HG03159 (cell line): ENCODE measurements at regions not wholly inside any gene's neighbourhood (a gene's known extent, or its start where the extent isn't known, plus 50 kb on each side); places are given as distances from the start of the nearest gene placed in this dataset.

ENCODE experiments used
- ATAC-seq: cut with Tn5 transposase; IDR thresholded peaks from one replicate; pipeline ENCODE4 v1.9.1; 2021; ENCODE audit warnings: mild to moderate bottlenecking, moderate library complexity; ENCODE audit not compliant: unreplicated experiment

DNA sequence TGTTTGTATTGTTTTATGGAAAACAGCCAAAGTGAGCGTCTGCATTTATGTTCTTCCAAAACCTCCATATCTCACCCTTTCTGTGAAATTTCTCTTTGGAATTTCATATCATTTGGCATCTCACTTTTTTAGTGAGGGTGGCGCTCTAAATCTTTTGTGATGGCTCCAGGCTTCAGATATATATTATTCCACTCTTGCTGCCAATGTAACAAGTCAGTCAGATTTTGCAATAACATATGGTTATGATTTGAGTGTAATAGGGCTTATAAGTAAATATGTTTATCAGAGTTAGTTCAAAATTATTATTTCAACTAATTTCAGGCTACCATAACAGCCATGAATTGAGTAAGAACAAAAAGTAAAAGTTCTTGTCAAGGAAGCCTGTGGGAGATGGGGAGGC lies 314.7 kb downstream of the PDGFC start:
- ATAC-seq: no peak

- ATAC-seq: no peak
These were observed 317.2 kb downstream of the PDGFC start for GRCh38 chr4:156654410-156654809.

DNA sequence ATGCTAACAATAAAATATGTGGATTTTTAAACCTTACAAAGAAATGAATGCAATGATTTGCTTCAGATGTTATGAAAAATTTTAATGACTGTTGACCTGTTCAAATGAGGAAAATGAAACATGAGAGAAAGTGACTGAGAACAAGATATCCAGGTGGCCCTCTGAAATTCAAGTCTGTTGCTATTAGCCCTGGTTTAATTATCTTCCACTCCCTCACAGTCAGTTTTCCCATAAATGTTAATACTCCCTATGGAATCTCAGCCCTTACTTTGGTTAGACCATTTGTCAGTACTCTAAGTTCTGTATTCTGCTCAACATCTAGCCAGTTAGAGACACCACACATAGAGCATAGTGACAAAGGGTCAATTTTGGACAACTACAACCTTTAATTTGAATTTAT lies 327.8 kb downstream of the PDGFC start:
- ATAC-seq: no peak

DNA sequence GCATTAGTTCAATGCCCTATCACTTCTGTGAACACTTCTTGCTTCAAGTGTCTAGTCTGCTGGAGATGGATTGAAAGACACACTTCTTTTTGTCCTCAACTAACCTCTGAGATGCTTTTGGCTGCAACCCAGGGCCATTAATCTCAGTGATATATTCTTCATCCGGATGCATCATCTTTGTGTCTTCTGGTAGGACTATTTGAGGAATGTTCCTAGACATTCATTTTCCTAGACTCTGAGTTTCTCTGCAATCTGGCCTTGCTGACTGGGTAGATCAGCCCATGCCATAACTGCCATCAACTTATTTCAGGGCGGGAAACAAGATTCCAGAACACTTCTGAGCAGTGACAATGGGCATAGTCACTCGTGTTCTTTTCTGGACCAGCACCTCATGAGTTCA lies 329.4 kb downstream of the PDGFC start:
- no peak for ATAC-seq

DNA sequence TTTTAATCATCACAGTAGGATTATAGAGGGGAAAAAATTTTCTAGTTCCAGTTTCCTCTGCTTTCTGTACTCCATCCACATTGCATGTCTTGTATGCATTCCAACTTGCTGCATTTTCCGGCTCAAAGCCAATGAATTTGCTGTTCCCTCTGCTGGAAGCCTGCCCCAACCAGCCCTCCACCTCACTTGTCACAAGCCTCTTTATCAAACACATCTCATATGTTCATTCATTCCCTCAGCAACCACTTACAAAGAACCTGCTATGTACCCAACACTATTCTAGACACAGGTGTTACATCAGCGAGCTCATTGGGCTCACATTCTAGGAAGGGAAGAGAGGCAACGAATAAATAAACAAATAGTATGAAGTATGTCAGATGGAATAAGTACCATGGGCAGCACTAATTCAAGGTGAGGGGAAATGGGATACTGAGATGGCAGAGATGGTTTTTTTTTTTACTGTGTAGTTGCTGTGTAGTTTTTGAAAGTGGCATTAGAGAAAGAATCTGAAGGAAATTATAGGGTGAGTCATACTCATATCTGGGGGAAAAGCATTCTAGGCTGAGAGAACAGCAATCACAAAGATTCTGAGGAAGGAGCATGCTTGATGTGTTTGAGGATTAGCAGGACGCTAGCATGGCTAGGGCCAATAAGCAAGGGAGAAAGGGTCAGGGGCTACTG lies 332.5 kb downstream of the PDGFC start:
- ATAC-seq: no peak

GRCh38 chr4:156638334-156638733 lies 333.3 kb downstream of the PDGFC start:
- ATAC-seq: no peak

DNA sequence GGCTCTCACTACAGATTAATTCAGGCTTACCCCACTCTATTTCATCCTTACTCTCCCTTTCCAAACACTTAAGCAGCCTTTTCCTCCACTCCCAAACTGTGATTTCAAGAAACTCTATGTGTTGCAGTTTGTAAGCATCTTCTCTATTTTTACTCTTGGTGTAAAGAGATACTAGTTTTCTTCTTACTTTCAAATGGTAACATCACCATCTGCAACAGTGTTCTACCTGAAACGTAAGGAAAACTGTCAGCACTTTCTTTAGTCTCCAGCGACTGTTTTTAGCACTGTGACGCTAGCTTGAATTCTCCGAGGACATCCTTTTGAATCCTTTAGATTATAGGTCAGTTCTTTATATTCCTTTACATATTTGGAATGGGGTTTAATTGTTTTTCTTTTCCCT lies 335.2 kb downstream of the PDGFC start:
- no peak for ATAC-seq

- no peak for ATAC-seq
These were observed 336.5 kb downstream of the PDGFC start for GRCh38 chr4:156635051-156635450.

DNA sequence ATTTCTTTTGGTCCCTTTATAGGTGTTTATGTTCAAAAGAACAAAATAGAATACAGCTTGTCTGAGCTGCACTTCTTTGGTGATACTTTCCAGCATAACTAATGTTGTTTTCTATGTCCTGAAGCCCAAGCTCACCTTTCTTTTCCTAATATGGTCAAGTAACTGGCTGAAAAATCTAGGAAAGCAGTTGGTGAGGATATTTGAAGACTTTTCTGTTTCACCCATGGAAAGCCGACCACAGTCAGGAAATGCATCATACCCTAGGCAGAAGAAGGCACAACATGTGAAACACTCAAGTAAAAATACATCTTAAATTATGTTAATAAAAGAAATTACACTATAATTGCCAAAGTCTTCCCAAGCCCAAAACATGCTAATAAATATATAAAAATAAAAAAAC lies 337.0 kb downstream of the PDGFC start:
- ATAC-seq: no peak

DNA sequence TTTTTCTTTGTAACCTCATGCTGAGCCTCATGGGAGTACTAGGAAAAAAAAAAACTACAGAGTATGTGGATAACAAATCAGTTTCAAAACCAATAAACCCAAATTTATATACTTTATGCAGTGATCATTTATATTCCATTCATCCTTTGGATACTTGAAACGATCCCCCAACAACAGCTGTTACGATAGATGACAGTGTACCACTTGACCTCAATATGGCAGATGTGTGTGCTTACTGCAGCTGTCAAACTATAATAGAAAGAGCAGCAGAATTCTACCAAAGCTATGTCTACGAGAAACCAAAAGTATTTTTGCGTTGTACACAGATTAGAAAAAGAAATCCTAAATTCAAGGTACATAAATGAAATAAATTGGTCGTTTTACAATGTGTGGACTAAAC lies 337.8 kb downstream of the PDGFC start:
- no peak for ATAC-seq

DNA sequence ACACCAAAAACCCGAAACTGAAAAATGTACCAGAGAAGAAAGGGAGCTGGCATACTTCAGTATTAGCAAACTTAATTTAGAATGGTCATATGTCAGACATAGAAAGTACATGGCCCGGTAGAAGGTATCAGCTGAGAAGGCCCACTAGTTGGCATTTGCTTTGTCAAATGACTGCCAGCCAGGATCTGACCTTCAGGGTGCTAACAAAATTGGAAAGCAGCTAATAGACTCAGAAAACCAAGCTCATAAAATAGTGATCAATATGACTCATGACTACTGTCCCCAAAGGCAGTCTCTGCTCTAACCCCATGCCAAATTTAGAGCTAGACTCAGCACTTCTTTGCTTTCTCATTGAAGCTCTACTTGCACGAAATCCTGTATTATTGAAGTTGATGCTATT lies 342.7 kb downstream of the PDGFC start:
- ATAC-seq: no peak

- no peak for ATAC-seq
These were observed 348.2 kb downstream of the PDGFC start for GRCh38 chr4:156623376-156623775.

- ATAC-seq: no peak
These were observed 350.8 kb downstream of the PDGFC start for GRCh38 chr4:156620786-156621185.

- no peak for ATAC-seq
These were observed 352.3 kb downstream of the PDGFC start for GRCh38 chr4:156619154-156619934.

DNA sequence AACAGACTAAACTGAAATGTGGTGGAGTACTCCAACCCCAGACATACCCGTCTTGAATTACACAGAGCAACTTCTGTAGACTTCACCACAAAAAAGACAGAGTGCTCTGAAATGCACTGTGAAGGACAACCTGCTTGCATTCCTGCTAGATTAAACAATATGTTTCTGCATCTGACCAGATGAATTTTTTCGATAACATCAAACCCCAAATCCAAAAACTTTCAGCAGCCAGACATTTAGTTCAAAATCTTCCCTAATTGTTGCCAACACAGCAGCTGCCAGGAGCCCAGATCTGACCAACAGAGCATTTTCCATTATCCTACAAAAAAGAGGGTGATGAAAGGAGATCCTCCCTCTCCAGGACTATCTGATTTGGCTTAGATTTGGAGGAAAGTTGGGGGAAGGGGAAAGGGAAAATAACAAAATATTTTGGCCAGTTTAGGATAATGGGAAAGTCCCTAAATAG lies 356.5 kb downstream of the PDGFC start:
- no peak for ATAC-seq

- no peak for ATAC-seq
These were observed 357.1 kb downstream of the PDGFC start for GRCh38 chr4:156614536-156614935.

DNA sequence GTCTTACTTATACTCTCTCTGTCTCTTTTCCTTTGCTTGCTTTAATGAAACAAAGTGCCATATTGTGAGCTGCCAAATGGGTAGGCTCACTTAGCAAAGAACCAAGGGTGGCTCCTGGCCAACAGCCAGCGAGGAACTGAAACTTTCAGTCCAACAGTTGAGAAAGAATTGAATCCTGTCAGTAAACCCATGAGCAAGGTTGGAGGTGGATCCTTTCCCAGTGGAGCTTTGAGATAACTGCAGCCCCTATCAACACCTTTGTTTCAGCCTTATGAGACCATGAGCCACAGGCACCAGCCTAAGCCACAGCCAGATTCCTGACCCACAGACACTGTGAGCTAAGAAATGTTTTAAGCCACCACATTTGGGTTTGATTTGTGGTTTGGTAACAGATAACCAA lies 362.2 kb downstream of the PDGFC start:
- no peak for ATAC-seq

GRCh38 chr4:156608651-156609050 lies 362.9 kb downstream of the PDGFC start:
- no peak for ATAC-seq

- ATAC-seq: no peak
These were observed 364.1 kb downstream of the PDGFC start for GRCh38 chr4:156607478-156607857.

DNA sequence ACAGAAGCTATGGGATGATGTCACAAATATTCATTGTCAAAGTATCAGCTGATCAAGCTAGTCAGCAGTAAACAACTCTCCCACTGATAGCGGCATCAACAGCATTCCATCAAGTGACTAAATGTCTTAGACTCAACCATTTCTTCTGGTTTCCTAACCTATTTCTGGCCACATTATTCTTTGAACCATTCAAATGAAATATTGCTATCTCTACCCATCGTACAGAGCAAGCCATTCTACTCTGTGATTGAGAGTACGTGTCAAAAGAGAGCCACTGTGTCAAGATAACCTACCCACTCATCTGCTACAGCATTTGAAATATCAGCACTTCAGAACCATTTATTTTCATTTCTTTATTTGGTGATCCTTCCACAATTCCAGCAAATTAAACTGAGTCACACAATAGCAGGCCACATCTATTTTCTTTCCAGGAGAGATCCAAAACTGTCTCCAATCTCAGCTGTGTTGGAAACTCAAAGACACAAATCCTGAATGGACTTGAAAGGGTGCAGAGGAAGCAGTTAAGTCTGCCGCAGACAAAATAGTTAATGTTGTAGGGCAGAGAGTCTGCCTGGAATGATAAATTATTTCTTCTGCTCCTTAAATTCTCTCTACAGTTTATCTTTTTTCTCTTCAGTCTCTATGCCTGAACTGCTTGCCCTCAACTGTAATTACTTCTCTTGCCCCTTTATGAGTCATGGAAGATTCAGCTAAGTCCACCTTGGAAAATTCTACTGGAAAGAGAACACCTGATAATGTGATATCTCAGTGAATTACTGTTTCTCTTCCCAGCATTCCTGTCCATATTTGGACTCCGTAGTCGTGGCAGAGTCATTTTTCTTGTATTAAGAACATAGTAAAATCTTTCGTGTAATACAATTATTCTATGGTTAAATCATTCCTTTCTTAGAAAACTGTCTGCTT lies 364.8 kb downstream of the PDGFC start:
- no peak for ATAC-seq

DNA sequence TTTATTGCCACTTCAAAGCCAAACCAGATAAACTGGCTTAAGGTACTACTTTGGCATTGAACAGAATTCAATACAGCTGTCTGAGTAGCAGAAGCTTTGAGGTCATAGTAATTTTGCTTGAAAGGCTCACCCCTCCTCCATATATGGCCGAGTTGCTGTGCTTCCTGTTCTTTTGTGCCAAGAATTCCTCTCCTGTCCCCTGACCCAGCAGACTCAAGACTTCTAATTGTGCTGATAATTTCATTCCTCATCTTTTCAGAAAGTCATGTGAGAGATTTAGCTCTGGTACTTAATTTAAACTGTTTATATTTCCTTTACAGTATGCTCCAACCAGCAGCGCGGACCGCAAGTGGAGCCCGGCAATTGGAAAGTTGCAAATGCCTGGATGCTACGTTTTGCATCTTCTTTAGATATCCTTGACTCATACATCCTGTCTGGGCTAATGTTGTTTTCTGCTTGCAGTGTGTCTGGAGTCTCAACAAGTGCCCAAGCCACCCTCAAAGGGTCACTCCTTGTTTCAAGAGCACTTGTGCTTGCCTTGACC lies 373.4 kb downstream of the PDGFC start:
- ATAC-seq: no peak
